HCT116 (cell line): ENCODE measurements at regions not wholly inside any gene's neighbourhood (a gene's known extent, or its start where the extent isn't known, plus 50 kb on each side); places are given as distances from the start of the nearest gene placed in this dataset.

ENCODE experiments used
- ATAC-seq: fragments of 200-7000 bp; cut with Tn5 transposase; 2 replicates; pipeline ENCODE4 v1.9.1; 2020; ENCODE audit warnings: mild to moderate bottlenecking, moderate library complexity
- BruUV-seq: library from RNA; stranded (reverse); fragments of 400-500 nt; replicated peaks from 2 replicates; lab custom pipeline; 2021; lab: Mats Ljungman, UMichigan
- CTCF ChIA-PET: fragments of 300-600 bp; sonication (Branson Sonifier 250); formaldehyde crosslinking; loops from one replicate; lab custom pipeline; 2021; ENCODE audit warnings: antibody characterized with exemption; lab: Charles Lee
- POLR2A ChIA-PET: fragments of 300-600, 350-600 bp; sonication (Branson Sonifier 250); formaldehyde crosslinking; loops from one replicate; lab custom pipeline; 2021; ENCODE audit warnings: antibody characterized with exemption; lab: Charles Lee
- RAD21 ChIA-PET, 2 experiments: fragments of 300-600 bp; sonication (Branson Sonifier 250); formaldehyde crosslinking; loops; one replicate each; lab custom pipeline; 2023; ENCODE audit warnings: low total read pairs in 2 of 2; ENCODE audit not compliant: uncharacterized antibody in 2 of 2, unreplicated experiment in 2 of 2, low non-redundant PET in 1 of 2; lab: Charles Lee
- DNase-seq: peaks from one replicate; pipeline ENCODE4 v3.0.0-alpha.2; 2010; ENCODE audit warnings: low read depth, low spot score
- H2AFZ ChIP-seq: fragments of 200-600 bp; shearing (Covaris generic), sonication (generic); 2 replicates; pipeline ENCODE4 v1.6.1; 2017; ENCODE audit warnings: low read depth, mixed run types, mixed read lengths, antibody characterized with exemption, low read length; ENCODE audit not compliant: poor library complexity, severe bottlenecking
- H3K27ac ChIP-seq: 2 replicates; pipeline ENCODE4 v1.5.1; 2012; ENCODE audit warnings: low read depth, low read length
- H3K27me3 ChIP-seq: fragments of 200-600 bp; sonication (generic); 2 replicates; pipeline ENCODE4 v1.6.1; 2016; ENCODE audit warnings: mixed run types, low read length, mixed read lengths; ENCODE audit not compliant: insufficient read depth
- H3K36me3 ChIP-seq, 2 experiments: fragments of 200-500 bp in 1 of 2; fragments of 200-600 bp in 1 of 2; sonication (Bioruptor generic) in 1 of 2; sonication (generic) in 1 of 2; 2 replicates each; pipeline versions ENCODE4 v1.5.1 to v1.6.1; 2014 to 2016; ENCODE audit warnings: low read length in 2 of 2, inconsistent platforms in 1 of 2, mixed read lengths in 1 of 2, mixed run types in 1 of 2; ENCODE audit not compliant: insufficient read depth in 2 of 2, control insufficient read depth in 1 of 2
- H3K4me1 ChIP-seq, 2 experiments: fragments of 200-600 bp in 1 of 2; sonication (generic) in 1 of 2; 2 replicates each; pipeline versions ENCODE4 v1.5.1 to v1.6.1; 2012 to 2017; ENCODE audit warnings: low read length in 2 of 2, inconsistent platforms in 1 of 2, mild to moderate bottlenecking in 1 of 2, mixed read lengths in 1 of 2, mixed run types in 1 of 2, moderate library complexity in 1 of 2; ENCODE audit not compliant: insufficient read depth in 2 of 2, control insufficient read depth in 1 of 2
- H3K4me2 ChIP-seq: fragments of 200-600 bp; sonication (generic); 2 replicates; pipeline ENCODE4 v1.6.1; 2017; ENCODE audit warnings: mixed run types, low read length, mixed read lengths
- H3K4me3 ChIP-seq, 2 experiments: fragments of 200-600 bp in 1 of 2; sonication (generic) in 1 of 2; replicated peaks in 1 of 2; 2 replicates each; pipeline ENCODE4 v1.5.1; 2011 to 2016; ENCODE audit warnings: low read length in 2 of 2, control low read depth in 1 of 2, low read depth in 1 of 2, mild to moderate bottlenecking in 1 of 2, mixed read lengths in 1 of 2, mixed run types in 1 of 2
- H3K79me2 ChIP-seq: fragments of 200-600 bp; sonication (generic); 2 replicates; pipeline ENCODE4 v1.6.1; 2017; ENCODE audit warnings: mild to moderate bottlenecking, mixed run types, low read length, moderate library complexity, mixed read lengths; ENCODE audit not compliant: insufficient read depth
- H3K9ac ChIP-seq: fragments of 200-600 bp; sonication (generic); 2 replicates; pipeline ENCODE4 v1.6.1; 2016; ENCODE audit warnings: low read length, mixed read lengths
- H3K9me2 ChIP-seq: fragments of 200-600 bp; sonication (generic), shearing (Covaris generic); 2 replicates; pipeline ENCODE4 v1.6.1; 2017; ENCODE audit warnings: mixed run types, mild to moderate bottlenecking, moderate library complexity; ENCODE audit not compliant: insufficient read depth
- H3K9me3 ChIP-seq, 2 experiments: fragments of 200-500 bp in 1 of 2; fragments of 200-600 bp in 1 of 2; sonication (Bioruptor generic) in 1 of 2; sonication (generic) in 1 of 2; 2 replicates each; pipeline ENCODE4 v1.6.1; 2014 to 2017; ENCODE audit warnings: low read length in 2 of 2, mixed read lengths in 2 of 2, inconsistent platforms in 1 of 2, low read depth in 1 of 2, mild to moderate bottlenecking in 1 of 2, mixed run types in 1 of 2, moderate library complexity in 1 of 2; ENCODE audit not compliant: control insufficient read depth in 1 of 2, insufficient read depth in 1 of 2
- H4K20me1 ChIP-seq: fragments of 200-600 bp; sonication (generic), shearing (Covaris generic); 2 replicates; pipeline ENCODE4 v1.6.1; 2017; ENCODE audit warnings: mixed run types, mild to moderate bottlenecking, moderate library complexity; ENCODE audit not compliant: insufficient read depth
- CBX3 ChIP-seq: IDR thresholded peaks from 2 replicates; pipeline ENCODE4 v1.6.1; 2012; ENCODE audit warnings: low read depth
- CEBPB ChIP-seq: IDR thresholded peaks from 2 replicates; pipeline ENCODE4 v1.6.1; 2012; ENCODE audit warnings: low read depth
- EGR1 ChIP-seq: IDR thresholded peaks from 2 replicates; pipeline ENCODE4 v1.6.1; 2012; ENCODE audit warnings: low read depth
- EZH2 ChIP-seq: fragments of 200-600 bp; sonication (generic); IDR thresholded peaks from 2 replicates; pipeline ENCODE4 v1.6.1; 2017; ENCODE audit warnings: antibody characterized with exemption, mixed run types
- FOSL1 ChIP-seq: IDR thresholded peaks from 2 replicates; pipeline ENCODE4 v1.6.1; 2012; ENCODE audit warnings: low read depth
- MAX ChIP-seq: IDR thresholded peaks from 2 replicates; pipeline ENCODE4 v1.6.1; 2012
- RAD21 ChIP-seq: IDR thresholded peaks from 2 replicates; pipeline ENCODE4 v1.6.1; 2012; ENCODE audit warnings: low read depth, mild to moderate bottlenecking
- REST ChIP-seq: IDR thresholded peaks from 2 replicates; pipeline ENCODE4 v1.6.1; 2012; ENCODE audit warnings: low read depth
- SRF ChIP-seq: IDR thresholded peaks from 2 replicates; pipeline ENCODE4 v1.6.1; 2012; ENCODE audit warnings: low read depth
- YY1 ChIP-seq: IDR thresholded peaks from 2 replicates; pipeline ENCODE4 v1.6.1; 2011; ENCODE audit warnings: low read length, low read depth, moderate library complexity, mild to moderate bottlenecking; ENCODE audit not compliant: insufficient replicate concordance; ENCODE audit errors: extremely low read depth
- ZBTB33 ChIP-seq: IDR thresholded peaks from 2 replicates; pipeline ENCODE4 v1.6.1; 2011; ENCODE audit warnings: mild to moderate bottlenecking, low read length, moderate library complexity; ENCODE audit not compliant: insufficient replicate concordance; ENCODE audit errors: extremely low read depth
- intact Hi-C: fragments of 100-400 bp; cut with micrococcal nuclease; formaldehyde crosslinking; loops from 2 replicates; pipeline ENCODE4 v1.10.0; 2022

GRCh38 chr6:65776332-65776731 lies 69.3 kb upstream of the EYS start:
- no peak overlapping the region for H2AFZ ChIP-seq
- no peak overlapping the region for H3K4me2 ChIP-seq
- H4K20me1 ChIP-seq = no peaks in the 10 kb centered on the region
- DNase-seq = no peak
- intact Hi-C loops = no loop called here
- POLR2A ChIA-PET = no interaction called here
- H3K9ac ChIP-seq = no peak overlapping the region
- no peak overlapping the region for H3K27ac ChIP-seq
- ATAC-seq = no peak
- H3K79me2 ChIP-seq = no peaks in the 10 kb centered on the region
- H3K27me3 ChIP-seq = no peaks in the 10 kb centered on the region
- no TSS peak for BruUV-seq
- peaks cover 9 to 20% of the 10 kb centered on the region in 2 experiments; a peak in 2 of 4 replicates for H3K9me3 ChIP-seq
- RAD21 ChIA-PET = no interaction called here
- H3K4me3 ChIP-seq = no peak overlapping the region
- H3K4me1 ChIP-seq = no peaks in the 10 kb centered on the region
- no peaks in the 10 kb centered on the region for H3K36me3 ChIP-seq
- CTCF ChIA-PET = no interaction called here
- no peak for TF ChIP-seq EGR1
- TF ChIP-seq RAD21 = no peak
- no peak for TF ChIP-seq YY1
- no peak for TF ChIP-seq CBX3
- TF ChIP-seq SRF = no peak
- TF ChIP-seq REST = no peak
- no peak for TF ChIP-seq EZH2
- TF ChIP-seq CEBPB = no peak
- no peak for TF ChIP-seq ZBTB33
- TF ChIP-seq FOSL1 = no peak
- TF ChIP-seq MAX = no peak
- H3K9me2 ChIP-seq = no peaks in the 10 kb centered on the region
